HUDEP-2 (cell line): ENCODE measurements at regions not wholly inside any gene's neighbourhood (a gene's known extent, or its start where the extent isn't known, plus 50 kb on each side); places are given as distances from the start of the nearest gene placed in this dataset.
A peak's percentile ranks its signal among the peaks of the same experiment; 100 is the strongest.

Source experiments
- DNase-seq, 76 experiments: peaks; one replicate each; lab custom pipeline; 2025; ENCODE audit not compliant: unreplicated experiment in 76 of 76; lab: John Stamatoyannopoulos, UW

DNA sequence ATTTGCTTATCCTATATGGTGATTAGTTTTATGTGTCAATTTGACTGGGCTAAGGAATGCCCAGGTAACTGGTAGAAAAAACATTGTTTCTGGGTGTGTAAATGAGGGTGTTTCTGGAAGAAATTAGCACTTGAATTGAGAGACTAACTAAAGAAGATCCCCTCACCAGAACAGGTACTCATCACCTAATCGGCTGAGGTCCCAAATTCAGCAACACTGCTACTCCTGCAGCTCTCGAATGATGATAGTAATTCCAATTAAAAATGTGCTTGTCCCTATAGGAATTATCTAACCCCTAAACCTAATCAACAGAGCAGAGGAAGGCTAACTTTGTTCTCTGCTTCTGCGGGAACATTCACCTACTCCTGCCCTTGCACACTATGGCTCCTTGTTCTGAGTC is 464.5 kb upstream of the CHST9 start:
- no peak for DNase-seq

DNA sequence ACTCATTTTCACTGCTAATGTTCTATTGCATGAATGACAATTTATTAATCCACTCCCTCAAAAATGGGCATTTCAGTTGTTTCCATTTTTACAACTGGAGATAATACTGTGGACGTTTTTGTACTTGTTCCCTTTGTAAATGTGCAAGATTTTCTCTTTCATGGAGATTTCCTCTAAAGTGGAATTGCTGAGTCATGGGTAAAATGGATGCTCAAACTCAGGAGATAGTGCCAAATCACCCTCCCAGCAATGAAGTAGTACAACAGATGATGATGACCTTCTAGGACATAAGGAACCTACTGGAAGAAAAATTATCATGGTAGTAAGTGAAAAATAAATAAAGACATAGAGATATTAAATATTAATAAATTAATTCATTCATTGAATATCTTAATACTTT is 460.8 kb upstream of the CHST9 start:
- no peak for DNase-seq

DNA sequence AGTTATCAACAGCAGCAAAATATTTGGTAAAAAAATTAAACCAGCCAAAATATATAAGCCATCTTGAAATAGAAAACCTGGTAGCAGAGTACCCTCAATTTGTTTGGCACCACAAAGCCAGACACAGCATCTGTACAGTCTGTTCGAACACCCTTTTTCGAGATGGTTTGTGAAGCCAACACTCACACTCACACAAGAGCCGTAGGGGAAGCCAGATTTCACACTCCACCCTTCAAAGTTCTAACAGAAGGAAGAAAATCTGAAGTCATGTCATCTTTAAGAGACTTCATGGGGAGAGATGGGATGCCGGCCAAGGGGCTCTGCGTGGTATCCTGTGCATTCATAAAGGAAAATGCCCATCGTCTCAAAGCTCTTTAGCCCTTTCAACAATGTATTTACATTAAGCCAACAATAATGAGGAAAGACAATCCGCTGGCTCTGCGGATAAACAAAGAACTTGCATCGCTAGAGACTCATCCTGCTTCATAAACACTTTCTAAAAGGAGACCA is 451.5 kb upstream of the CHST9 start:
- no peak for DNase-seq

DNA sequence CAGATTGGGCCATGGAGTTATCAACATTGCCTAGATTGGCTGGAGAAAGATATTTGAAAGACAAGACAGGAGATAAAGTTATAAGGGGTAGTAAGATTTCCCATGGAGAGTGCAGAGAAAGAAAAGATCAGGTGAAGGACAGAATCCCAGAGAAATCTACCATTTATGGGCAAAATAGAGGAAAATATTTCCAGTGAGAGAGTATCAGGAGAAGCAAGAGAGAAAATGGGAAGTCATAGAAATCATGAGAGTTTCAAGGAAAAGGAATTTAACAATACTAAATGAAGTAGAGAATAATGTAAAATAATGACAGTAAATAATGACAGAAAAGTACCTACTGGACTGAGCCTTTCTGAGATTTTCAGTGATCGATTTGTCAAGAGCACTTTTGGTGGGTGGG is 447.6 kb upstream of the CHST9 start:
- DNase-seq = no peak

GRCh38 chr18:27627927-27628326 is 442.8 kb upstream of the CHST9 start:
- DNase-seq = no peak

DNA sequence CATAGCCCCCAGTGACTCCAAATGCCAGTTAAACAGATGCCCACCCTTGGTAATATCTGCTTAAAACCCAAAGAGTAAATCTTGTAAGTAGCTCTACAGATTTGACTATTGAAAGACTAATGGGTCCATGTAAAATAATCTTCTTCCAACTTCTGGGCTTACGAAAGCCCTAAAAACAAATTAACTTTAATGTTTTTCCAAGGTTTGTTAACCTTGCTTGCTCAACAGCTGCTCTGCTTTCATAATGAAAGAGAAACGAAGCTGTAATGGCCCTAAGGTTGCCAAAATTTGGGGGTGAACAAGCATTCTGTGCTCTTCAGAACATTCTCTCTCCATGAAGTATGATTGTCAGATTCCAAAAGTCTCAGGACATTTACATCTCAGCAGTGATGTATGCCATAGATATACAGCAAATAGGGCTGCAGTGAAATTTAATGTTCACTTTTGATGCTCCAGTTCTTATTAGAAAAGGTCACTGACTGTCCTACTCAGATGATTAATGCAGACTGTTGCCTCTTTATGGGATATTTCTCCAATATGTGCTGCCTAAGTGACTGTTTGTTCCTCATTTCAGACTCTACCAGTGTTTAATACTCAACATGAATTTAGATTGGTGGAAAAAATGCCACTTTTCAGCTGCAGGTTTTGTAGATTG is 436.3 kb upstream of the CHST9 start:
- DNase-seq = no peak

DNA sequence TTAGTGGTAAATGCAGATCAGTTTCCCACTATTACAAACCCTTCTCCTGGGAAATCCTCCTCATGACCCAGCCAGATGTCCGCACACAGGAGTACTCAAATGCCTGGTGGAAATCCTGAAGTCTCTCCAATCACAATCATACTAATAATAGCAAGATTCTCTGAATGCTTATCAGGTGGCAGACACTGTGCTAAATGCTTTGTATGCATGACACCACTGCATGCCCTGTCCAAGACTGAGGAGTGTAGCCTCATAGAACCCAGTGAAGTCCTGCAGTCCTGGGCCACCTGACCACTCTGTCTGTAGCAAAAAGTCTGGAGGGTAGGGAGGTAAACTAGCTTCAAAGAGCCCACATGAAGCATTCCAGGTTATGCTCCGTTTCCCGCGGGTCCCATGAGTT is 434.8 kb upstream of the CHST9 start:
- DNase-seq = no peak

DNA sequence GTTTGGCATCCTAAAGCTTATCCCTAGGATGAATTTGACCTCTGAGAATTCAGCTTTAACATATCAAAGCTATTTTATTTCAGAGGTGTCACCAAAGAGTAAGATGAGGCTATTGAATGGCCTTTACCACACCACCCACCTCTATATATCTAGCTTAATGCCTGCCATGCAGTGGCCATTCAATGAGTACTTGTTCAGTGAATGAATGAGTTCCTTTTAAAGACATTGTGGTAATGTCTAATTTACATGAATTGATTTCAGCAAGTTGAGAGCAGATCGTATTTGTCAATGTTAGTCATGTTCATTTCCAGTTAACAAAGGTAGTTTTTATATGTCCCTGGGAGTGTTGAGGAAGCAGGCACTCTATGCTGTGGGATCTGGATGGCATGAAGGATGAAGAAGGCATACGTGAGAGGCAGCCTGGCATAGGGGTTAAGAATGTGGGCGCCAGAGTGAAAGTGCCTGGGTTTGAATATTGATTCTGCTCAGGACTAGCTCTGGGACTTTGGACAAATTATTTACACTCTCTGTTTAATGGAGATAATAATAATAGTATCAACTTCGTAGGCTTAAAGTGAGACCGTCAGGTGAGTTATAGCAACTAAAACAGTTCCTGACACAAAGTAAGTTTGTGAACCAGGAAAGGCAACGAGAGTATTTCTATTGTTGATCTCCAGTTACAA is 434.1 kb upstream of the CHST9 start:
- no peak for DNase-seq

DNA sequence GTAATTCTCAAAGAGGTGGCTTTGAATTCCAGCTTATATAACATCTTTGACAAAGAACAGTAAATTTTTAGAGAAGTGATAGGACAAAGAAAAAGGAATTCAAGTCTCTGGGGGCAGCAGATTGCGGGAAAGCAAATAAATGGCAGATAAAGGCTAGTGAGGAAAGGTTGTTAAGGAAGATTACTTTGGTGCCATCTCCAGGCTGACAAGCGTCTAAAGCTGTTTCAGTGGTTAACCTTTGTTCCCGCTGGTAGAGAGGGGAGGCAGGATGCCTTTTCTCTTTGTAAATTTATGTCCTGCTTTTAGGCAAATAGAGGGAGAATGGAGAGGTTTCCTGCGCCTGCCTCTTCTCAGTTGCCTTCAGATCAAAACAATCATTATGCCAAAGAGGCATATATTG is 431.2 kb upstream of the CHST9 start:
- no peak for DNase-seq

DNA sequence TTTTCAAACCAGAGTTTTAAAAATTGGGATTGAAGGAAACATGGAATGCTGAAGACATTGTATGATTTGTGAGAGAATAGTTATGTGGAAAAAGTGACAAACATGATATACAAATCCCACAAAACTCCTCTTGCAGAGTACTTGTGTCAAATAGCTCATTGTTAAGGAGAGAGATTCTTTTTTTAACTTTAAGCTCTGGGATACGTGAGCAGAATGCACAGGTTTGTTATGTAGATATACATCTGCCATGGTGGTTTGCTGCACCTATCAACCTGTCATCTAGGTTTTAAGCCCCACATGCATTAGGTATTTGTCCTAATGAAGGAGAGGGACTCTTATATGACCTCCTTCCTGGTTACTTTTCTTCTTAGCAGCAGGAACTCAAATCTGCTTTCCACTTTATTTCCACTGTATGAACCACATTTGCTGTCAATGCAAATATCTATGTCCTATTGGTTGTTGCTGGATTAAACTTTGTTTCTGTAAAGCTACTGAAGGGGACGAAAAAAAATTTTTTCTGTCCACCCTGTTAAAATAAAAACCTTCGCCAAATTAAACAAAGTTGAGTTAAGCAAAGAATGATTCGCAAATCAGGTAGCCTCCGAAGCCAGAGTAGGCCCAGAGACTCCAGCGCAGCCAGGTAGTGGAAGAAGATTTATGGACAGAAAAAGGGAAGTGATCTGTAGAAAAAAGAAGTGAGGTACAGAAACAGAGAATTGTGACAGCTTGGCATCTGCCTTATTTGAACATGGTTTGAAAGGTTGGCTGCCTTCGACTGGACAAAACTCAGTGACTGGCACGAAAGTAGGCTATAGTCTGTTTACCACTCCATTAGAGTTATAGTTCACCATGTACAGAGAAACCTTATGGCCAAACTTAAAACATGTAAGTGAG is 430.1 kb upstream of the CHST9 start:
- DNase-seq = no peak

DNA sequence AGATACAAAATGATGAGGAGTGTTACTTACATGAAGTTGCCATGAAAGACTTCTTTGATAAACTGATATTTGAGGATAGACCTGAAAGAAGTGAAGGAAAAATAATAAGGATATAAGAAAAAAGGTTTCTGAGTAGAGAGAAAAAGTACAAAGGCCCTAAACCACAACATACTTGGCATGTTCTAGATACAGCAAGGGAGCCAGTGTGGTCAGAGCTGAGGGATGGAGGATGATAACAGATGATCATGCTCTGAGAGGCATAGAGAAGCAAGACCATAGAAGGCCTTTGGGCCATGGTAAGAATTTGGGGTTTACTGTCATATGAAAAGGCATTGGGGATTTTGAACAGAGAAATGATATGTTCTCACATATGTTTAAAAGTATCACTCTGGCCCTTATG is 424.1 kb upstream of the CHST9 start:
- DNase-seq = no peak

DNA sequence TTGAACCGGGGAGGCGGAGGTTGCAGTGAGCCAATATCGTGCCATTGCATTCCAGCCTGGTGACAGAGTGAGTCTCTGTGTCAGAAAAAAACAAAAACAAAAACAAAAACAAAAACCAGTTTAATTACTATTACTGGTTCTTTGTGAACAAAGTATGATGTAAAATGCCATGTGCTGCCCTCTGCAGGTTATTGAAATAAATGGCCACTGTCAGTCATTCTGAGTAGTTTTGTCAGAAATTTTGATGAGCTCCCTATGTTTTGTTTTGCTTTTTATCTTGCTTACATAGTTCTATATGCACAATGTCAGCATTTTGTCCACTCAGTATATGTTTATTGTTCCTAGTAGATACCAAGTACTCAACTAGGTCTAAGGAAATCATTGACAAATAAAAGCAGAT is 423.6 kb upstream of the CHST9 start:
- peak in 2 of 76 experiments; percentile 1 to 5 for DNase-seq

- no peak for DNase-seq
Observed at GRCh38 chr18:27608174-27608573, 423.1 kb upstream of the CHST9 start.

GRCh38 chr18:27606741-27607140 is 421.6 kb upstream of the CHST9 start:
- DNase-seq = no peak

DNA sequence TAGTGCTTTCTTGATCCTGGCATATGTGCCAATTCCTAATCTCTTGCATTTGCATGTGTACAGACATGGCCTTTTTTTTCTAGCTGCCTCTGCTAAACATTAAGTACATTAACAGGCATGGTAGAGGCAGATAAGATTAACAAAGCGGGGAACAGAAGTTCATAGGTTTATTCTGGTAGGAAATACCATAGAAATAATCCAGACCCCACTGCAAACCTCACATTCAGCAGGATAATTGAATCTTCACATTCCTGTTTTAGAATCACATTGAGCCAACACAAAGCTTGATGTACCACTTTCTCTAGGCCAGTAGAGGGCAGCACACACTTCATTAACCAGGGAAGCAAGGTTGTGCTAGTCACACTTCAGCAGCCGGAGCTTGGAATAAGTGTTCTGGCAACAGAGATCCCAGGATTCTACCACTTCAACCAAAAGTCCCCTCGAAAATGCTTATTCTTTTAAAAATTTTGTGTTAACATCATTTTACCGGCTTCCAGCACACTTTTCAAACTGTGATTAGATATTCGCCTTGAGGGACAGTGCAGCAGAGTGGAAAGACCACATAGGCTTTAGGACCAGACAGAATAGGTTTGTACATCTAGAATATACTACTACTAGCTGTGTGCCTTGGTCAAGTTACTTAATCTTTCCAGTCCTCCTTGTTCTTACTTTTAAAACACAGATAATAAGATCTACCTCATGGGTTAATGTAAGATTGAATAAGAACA is 420.2 kb upstream of the CHST9 start:
- DNase-seq = peak in 32 of 76 experiments; percentile 0 to 66 (median 18)

GRCh38 chr18:27604583-27604982 is 419.5 kb upstream of the CHST9 start:
- DNase-seq = peak in 4 of 76 experiments; percentile 3 to 19 (median 12)

DNA sequence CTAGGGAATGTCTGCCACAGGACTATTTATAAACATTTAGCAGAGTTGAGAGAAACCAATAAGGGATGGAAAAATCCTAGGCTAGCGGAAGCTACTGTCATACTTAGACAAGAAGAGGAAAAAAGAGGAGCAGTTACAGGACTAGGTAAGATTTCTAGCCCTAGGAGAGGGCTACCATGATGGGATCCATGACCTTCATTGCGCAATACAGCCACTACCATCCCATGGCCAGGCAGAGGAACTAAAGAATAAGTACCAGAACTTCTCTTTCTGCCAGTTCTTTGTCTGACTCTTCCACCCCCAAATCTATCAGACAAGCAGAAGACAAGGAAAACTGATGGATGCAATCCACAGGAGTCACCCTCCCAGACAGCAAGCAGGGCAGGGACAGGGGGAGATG is 417.0 kb upstream of the CHST9 start:
- DNase-seq = no peak

DNA sequence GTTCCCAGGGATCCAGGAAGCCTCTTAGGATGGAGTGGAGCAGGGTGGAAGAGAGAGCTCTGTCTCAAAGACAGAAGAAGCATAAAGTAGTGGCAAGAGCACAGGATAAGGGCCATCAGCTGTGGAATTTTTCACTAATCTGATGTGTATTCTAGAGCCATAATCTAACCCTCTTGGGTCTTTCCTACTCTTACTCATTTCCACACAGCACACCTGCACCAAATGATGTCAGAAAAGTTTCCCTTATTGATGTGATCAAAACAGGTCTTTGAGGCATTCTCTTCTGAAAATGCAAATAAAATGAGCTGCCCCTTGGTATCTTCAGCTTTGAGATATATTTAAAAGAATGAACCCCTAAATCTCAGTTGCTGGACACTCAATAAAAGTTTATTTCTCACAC is 415.1 kb upstream of the CHST9 start:
- DNase-seq = no peak

- DNase-seq = peak in 41 of 76 experiments; percentile 0 to 74 (median 18)
Observed at GRCh38 chr18:27599202-27599829, 414.2 kb upstream of the CHST9 start.

DNA sequence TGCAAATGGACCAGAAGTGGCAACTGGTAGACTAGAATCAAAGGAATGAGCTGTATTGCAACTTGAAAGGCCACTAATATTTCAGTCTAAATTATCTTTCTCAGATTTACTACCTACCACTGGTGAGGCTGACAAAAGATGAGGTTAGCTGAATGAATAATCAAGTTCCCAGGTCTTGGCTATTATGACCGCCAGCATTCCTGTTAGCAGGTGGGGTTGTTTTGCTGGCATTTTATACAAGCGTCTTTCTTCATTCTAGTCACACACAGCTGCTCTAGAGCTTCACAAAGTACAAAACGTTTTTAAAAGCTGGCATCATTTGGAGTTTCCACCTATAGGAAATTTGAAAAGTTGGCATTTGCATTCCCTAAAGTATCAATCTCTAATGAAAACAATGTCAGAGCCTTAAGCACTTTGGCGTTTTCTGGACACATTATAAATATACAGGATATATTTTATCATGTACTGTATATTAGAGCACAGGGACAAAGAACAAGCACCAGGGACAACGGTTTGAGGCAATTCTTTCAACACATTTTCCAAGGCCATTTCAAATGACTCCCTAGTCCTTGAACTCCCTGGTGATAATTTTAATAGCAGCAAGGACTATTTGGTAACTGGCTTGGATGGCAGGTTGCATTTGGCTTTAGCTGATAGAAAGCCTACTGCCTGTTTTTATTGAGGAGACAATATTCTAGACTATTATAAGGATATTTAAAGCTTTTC is 410.2 kb upstream of the CHST9 start:
- no peak for DNase-seq
